Keratinocyte (primary cell): ENCODE measurements at regions not wholly inside any gene's neighbourhood (a gene's known extent, or its start where the extent isn't known, plus 50 kb on each side); places are given as distances from the start of the nearest gene placed in this dataset.
A peak's percentile ranks its signal among the peaks of the same experiment; 100 is the strongest.

Source experiments
- DNase-seq: peaks from one replicate; pipeline ENCODE4 v3.0.0-alpha.2; 2011; ENCODE audit warnings: low read depth, missing footprints, low spot score
- FAIRE-seq: peaks from 2 replicates; lab custom pipeline; 2011; peaks lifted over from hg19 to GRCh38; lab: Jason Lieb, UNC
- H2AFZ ChIP-seq: 2 replicates; pipeline ENCODE4 v1.6.0; 2012; ENCODE audit warnings: low read length, control low read depth, inconsistent platforms; ENCODE audit not compliant: control insufficient read depth
- H3K27ac ChIP-seq: 2 replicates; pipeline ENCODE4 v1.5.1; 2011; ENCODE audit warnings: low read length; ENCODE audit not compliant: control insufficient read depth, insufficient read depth
- H3K27me3 ChIP-seq: 3 replicates; pipeline ENCODE4 v1.6.0; 2011; ENCODE audit warnings: low read length; ENCODE audit not compliant: control insufficient read depth, insufficient read depth; ENCODE audit errors: extremely low read depth
- H3K36me3 ChIP-seq, 2 experiments: 2 replicates in 1 of 2; 3 replicates in 1 of 2; pipeline ENCODE4 v1.5.1; 2011; ENCODE audit warnings: low read length in 2 of 2, mild to moderate bottlenecking in 1 of 2; ENCODE audit not compliant: control insufficient read depth in 2 of 2, insufficient read depth in 2 of 2; ENCODE audit errors: extremely low read depth in 1 of 2
- H3K4me1 ChIP-seq: 3 replicates; pipeline ENCODE4 v1.5.1; 2011; ENCODE audit warnings: low read length; ENCODE audit not compliant: control insufficient read depth, insufficient read depth; ENCODE audit errors: extremely low read depth
- H3K4me2 ChIP-seq: 3 replicates; pipeline ENCODE4 v1.6.0; 2011; ENCODE audit warnings: low read depth, low read length; ENCODE audit not compliant: control insufficient read depth, insufficient read depth; ENCODE audit errors: extremely low read depth
- H3K4me3 ChIP-seq, 3 experiments: fragments of 200-600 bp in 1 of 3; sonication (generic) in 1 of 3; 2 replicates in 2 of 3; 3 replicates in 1 of 3; pipeline ENCODE4 v1.5.1; 2011 to 2016; ENCODE audit warnings: low read length in 3 of 3, mild to moderate bottlenecking in 3 of 3, control low read depth in 2 of 3, inconsistent platforms in 1 of 3, low read depth in 1 of 3, mixed read lengths in 1 of 3, mixed run types in 1 of 3, moderate library complexity in 1 of 3; ENCODE audit not compliant: control insufficient read depth in 2 of 3, insufficient read depth in 2 of 3; ENCODE audit errors: extremely low read depth in 1 of 3
- H3K79me2 ChIP-seq: 2 replicates; pipeline ENCODE4 v1.6.0; 2012; ENCODE audit warnings: low read length; ENCODE audit not compliant: control insufficient read depth, insufficient read depth
- H3K9ac ChIP-seq: 3 replicates; pipeline ENCODE4 v1.6.0; 2011; ENCODE audit warnings: low read length; ENCODE audit not compliant: control insufficient read depth, insufficient read depth; ENCODE audit errors: extremely low read depth
- H3K9me1 ChIP-seq: 3 replicates; pipeline ENCODE4 v1.6.0; 2011; ENCODE audit warnings: low read length; ENCODE audit not compliant: control insufficient read depth, insufficient read depth; ENCODE audit errors: extremely low read depth
- H3K9me3 ChIP-seq: 2 replicates; pipeline ENCODE4 v1.5.1; 2012; ENCODE audit warnings: low read depth, low read length; ENCODE audit not compliant: control insufficient read depth
- H4K20me1 ChIP-seq: 3 replicates; pipeline ENCODE4 v1.6.0; 2011; ENCODE audit warnings: low read length; ENCODE audit not compliant: control insufficient read depth, insufficient read depth; ENCODE audit errors: extremely low read depth
- EZH2 ChIP-seq: IDR thresholded peaks from one replicate; pipeline ENCODE4 v1.6.1; 2012; ENCODE audit warnings: inconsistent platforms, mild to moderate bottlenecking, low read length, moderate library complexity
- dilution Hi-C: fragments of 300-500 bp; cut with MboI; formaldehyde crosslinking; loops from one replicate; pipeline ENCODE4 v1.7.0; 2020; ENCODE audit warnings: low sequenced_read_pairs; ENCODE audit not compliant: extremely low pct_ligation_motif_present
- TF ChIP-seq, protein P1 (sequence below), 3 experiments: IDR thresholded peaks in 1 of 3; conservative IDR thresholded peaks in 1 of 3; optimal IDR thresholded peaks in 1 of 3; 2 replicates in 2 of 3; 3 replicates in 1 of 3; pipeline versions ENCODE3 to v1.5.1; 2011; ENCODE audit warnings: low read length in 3 of 3, mild to moderate bottlenecking in 3 of 3, moderate library complexity in 2 of 3, control low read depth in 1 of 3, inconsistent platforms in 1 of 3; ENCODE audit not compliant: insufficient read depth in 2 of 3; ENCODE audit errors: extremely low read depth in 1 of 3

DNA sequence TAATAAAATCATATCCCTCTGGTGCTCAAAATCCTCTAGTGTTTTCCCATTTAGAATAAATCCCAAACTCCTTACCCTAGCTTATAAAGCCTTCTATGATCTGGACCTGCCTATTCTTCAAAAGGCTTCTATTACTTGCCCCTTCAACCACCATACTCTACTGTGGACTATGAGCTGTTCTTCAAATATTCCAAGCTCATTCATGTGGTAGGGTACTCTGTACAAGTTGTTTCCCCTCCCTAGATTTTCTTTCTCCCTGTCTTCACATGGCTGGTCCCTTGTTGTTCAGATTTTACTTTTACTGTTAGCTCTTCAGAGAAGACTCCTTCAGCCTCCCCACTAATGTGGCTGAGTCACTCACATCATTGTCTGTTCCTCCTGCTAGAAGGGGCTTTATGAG lies 193.2 kb downstream of the OGFRL1 start:
- peak overlapping the region; percentile 27 for H2AFZ ChIP-seq
- H3K9me1 ChIP-seq: no peaks in the 10 kb centered on the region
- no peak for DNase-seq
- TF ChIP-seq, protein P1, sequence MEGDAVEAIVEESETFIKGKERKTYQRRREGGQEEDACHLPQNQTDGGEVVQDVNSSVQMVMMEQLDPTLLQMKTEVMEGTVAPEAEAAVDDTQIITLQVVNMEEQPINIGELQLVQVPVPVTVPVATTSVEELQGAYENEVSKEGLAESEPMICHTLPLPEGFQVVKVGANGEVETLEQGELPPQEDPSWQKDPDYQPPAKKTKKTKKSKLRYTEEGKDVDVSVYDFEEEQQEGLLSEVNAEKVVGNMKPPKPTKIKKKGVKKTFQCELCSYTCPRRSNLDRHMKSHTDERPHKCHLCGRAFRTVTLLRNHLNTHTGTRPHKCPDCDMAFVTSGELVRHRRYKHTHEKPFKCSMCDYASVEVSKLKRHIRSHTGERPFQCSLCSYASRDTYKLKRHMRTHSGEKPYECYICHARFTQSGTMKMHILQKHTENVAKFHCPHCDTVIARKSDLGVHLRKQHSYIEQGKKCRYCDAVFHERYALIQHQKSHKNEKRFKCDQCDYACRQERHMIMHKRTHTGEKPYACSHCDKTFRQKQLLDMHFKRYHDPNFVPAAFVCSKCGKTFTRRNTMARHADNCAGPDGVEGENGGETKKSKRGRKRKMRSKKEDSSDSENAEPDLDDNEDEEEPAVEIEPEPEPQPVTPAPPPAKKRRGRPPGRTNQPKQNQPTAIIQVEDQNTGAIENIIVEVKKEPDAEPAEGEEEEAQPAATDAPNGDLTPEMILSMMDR (optimal IDR thresholded peaks at IDR 0.05 in 1 of 3, IDR thresholded peaks at IDR 0.05 in 1 of 3, conservative IDR thresholded peaks at IDR 0.05 in 1 of 3; ENCODE audit: extremely low read depth in 1 of 3, insufficient read depth in 2 of 3, low read length in 3 of 3): no peak
- TF ChIP-seq EZH2: no peak
- no peaks in the 10 kb centered on the region for H3K79me2 ChIP-seq
- no peak for FAIRE-seq
- H3K4me1 ChIP-seq: peaks cover 29% of the 10 kb centered on the region
- no peaks in the 10 kb centered on the region for H4K20me1 ChIP-seq
- H3K36me3 ChIP-seq: no peaks in the 10 kb centered on the region
- H3K4me2 ChIP-seq: no peak overlapping the region
- H3K9me3 ChIP-seq: no peaks in the 10 kb centered on the region
- H3K4me3 ChIP-seq: no peak overlapping the region
- H3K27ac ChIP-seq: no peak overlapping the region
- no peak overlapping the region for H3K9ac ChIP-seq
- H3K27me3 ChIP-seq: no peaks in the 10 kb centered on the region
- dilution Hi-C loops: no loop called here

GRCh38 chr6:71482742-71483141 lies 194.1 kb downstream of the OGFRL1 start:
- Histone ChIP-seq H2AFZ (no peak overlapping the region), H4K20me1 (no peaks in the 10 kb centered on the region), H3K9ac (no peak overlapping the region), H3K9me3 (no peaks in the 10 kb centered on the region), H3K27me3 (no peaks in the 10 kb centered on the region), H3K27ac (no peak overlapping the region), H3K36me3 (no peaks in the 10 kb centered on the region), H3K4me3 (no peak overlapping the region), H3K79me2 (no peaks in the 10 kb centered on the region), H3K4me2 (no peak overlapping the region), H3K4me1 (peaks cover 20% of the 10 kb centered on the region), H3K9me1 (no peaks in the 10 kb centered on the region)
- TF ChIP-seq EZH2: no peak
- TF ChIP-seq, protein P1 (optimal IDR thresholded peaks at IDR 0.05 in 1 of 3, IDR thresholded peaks at IDR 0.05 in 1 of 3, conservative IDR thresholded peaks at IDR 0.05 in 1 of 3; ENCODE audit: extremely low read depth in 1 of 3, insufficient read depth in 2 of 3, low read length in 3 of 3): peak; percentile 5 to 70 (median 22)
- FAIRE-seq: peak; percentile 89
- no peak for DNase-seq
- dilution Hi-C loops: no loop called here
